ENCODE measurements at regions not wholly inside any gene's neighbourhood (a gene's known extent, or its start where the extent isn't known, plus 50 kb on each side); places are given as distances from the start of the nearest gene placed in this dataset.

GRCh38 chr2:20125164-20125563 is 73.7 kb upstream of the LAPTM4A start:
- no peak for TF ChIP-seq CTCF (tag by site-specific recombination; IDR thresholded peaks at IDR 0.05)
- TF ChIP-seq ZBTB49 (tag by site-specific recombination; IDR thresholded peaks at IDR 0.05; ENCODE audit: low read depth): no peak
- no peak for TF ChIP-seq ZNF645 (tag by site-specific recombination; IDR thresholded peaks at IDR 0.05)
- TF ChIP-seq GLIS1 (tag by site-specific recombination; IDR thresholded peaks at IDR 0.05): no peak
- TF ChIP-seq ZNF138 (tag by site-specific recombination; IDR thresholded peaks at IDR 0.05; ENCODE audit: borderline replicate concordance): no peak
- no peak for TF ChIP-seq ZNF302 (tag by site-specific recombination; IDR thresholded peaks at IDR 0.05; ENCODE audit: low read depth)
- TF ChIP-seq REST (tag by site-specific recombination; IDR thresholded peaks at IDR 0.05): no peak

All from HEK293 (cell line).